DMS53 (cell line): ENCODE measurements at regions not wholly inside any gene's neighbourhood (a gene's known extent, or its start where the extent isn't known, plus 50 kb on each side); places are given as distances from the start of the nearest gene placed in this dataset.

ENCODE experiments used
- DNase-seq: peaks from one replicate; lab custom pipeline; 2025; lab: John Stamatoyannopoulos, UW

DNA sequence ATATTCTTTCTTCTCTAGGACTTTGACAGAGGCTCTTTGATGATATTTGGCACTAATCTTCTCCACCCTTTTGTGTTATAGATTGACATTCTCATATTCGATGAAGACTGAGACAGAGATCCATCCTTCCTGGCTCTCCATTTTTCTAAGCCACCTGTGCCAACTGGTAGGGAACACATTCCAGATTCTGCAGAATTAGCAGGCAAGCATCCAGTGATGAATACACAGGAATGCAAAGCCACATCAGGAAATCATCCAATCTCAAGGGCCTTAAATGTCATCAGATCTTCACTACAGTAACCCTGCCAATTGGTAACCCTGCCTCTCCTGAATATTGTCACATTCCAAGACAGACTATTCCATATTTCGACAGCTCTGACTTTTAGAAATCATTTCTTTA is 718.4 kb upstream of the API5 start:
- no peak for DNase-seq

DNA sequence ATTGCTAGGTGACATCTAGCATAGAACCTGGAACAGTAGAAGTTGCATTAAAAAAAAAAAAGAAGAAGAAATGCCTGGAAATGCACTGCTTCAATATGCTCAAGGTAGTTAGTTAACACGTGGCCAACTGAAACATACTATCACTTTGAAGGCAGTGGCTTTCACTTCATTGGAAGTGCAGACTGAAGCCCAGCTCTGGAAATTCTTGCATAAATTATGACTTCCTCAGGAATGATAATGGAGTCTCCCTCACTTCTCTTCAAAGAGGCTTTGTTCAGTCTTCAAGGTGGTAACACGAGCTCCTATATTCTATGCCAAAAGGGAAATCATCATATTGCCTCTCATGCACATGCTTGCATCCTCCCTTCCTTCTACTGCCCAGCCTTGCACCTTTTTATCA is 715.9 kb upstream of the API5 start:
- no peak for DNase-seq

- no peak for DNase-seq
Observed at GRCh38 chr11:42596576-42597145, 715.1 kb upstream of the API5 start.

- DNase-seq: no peak
Observed at GRCh38 chr11:42598341-42598740, 713.5 kb upstream of the API5 start.

- no peak for DNase-seq
Observed at GRCh38 chr11:42620796-42621195, 691.0 kb upstream of the API5 start.

GRCh38 chr11:42625757-42626665 is 685.8 kb upstream of the API5 start:
- no peak for DNase-seq

DNA sequence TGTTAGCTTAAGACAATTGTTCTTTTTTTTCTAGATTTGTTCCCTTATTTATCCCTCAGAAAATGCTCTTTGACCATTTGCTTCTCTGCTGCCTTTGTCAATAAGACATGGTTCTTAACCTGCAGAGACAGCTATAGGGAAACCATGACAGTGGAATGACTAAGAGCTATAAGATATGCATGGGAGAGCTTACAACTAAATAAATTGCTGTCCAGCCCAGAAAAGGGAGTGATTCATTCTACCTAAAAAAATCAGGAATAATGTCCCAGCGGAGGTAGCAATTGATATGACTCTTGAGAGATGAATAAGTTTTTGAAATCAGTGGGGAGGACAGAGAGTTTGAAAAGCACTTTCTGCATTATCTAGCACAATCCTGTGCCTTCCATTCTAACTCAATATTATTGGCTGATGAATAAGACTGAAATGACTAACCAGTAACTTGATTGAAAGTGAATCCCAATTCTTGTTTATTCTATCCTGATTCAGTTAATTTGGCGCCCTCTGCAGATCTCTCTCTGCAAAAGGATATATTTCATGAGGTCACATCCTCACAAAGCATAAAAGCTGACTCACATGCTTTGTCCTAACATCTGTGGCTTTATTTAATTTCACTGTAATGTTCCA is 680.5 kb upstream of the API5 start:
- DNase-seq: peak; percentile 78

GRCh38 chr11:42646959-42647358 is 664.8 kb upstream of the API5 start:
- DNase-seq: peak; percentile 52

DNA sequence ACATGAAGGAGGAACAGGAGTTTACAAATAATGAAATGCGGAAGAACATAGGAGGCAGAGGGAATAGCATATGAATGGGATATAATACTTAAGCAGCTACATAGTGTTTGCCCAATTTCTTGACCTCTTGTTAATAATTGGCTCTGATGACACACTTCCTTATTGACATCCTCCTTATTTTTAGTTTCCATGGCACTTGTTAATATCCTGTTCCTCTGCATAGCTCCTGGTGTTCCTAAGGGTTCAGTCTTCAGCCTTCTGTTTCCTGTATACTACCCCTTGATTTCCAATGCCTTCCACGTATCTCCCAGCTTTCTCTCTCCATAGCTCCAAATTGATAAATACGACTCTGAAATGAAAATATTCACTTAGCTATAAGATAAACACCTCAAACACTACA is 663.8 kb upstream of the API5 start:
- peak; percentile 79 for DNase-seq

GRCh38 chr11:42651621-42652020 is 660.2 kb upstream of the API5 start:
- peak; percentile 3 for DNase-seq

- no peak for DNase-seq
Observed at GRCh38 chr11:42657169-42657568, 654.6 kb upstream of the API5 start.

GRCh38 chr11:42661942-42662341 is 649.9 kb upstream of the API5 start:
- DNase-seq: no peak

GRCh38 chr11:42669248-42669976 is 642.4 kb upstream of the API5 start:
- DNase-seq: no peak

DNA sequence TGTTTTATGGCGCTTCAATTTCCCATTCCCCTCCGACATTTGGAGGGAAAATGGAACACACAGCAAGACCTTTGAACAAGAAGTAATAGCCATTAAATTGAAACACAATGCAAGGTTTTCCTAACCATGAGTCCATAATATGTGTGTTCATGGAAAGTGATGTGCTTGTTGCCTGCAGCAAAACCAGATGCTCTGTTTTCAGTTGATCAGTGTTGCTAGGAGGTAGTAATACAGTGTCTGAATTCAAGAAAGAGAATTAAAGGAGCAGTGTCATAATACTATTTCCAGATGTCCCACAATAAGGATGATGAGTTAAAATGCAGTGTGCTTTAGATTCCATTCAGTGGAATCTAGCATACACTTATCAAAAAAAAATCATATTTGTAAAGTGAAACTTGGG is 637.4 kb upstream of the API5 start:
- no peak for DNase-seq

DNA sequence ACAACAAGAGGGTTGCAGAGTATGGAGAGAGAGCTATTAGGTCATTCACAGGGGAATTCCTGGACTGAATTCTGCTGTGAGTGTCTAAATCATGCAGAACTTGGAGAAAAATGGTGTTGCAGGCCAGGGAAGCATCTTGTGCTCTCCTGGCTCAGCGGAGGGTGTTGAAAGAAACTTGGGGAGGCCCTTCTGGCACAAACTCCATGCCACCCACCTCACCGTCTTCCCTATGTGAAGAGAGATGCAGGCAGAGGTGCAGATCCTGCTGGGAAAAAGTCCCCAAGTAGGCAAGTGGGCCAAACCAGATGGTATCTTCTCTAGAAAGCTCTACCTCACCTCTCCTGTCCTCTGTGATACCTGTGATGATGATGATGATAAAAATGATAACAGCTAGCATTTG is 604.3 kb upstream of the API5 start:
- no peak for DNase-seq

DNA sequence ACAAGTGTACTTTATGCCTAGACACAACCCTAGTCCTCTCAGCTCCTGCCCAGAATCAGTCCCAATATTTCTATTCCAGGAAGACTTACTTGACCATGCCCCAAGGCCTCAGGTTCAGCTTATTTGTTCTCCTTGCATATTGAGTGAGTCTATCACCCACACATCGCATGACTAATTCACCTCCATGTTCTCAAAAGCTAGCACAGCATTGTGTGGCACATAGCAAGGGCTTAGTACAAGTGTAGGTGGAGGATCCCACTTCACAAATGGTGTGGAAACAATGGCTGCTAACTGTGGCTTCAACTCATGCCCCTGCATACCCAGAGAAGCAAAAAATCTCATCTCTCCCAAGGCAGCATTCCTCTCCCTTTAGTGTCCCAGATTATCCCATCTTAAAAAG is 602.6 kb upstream of the API5 start:
- DNase-seq: no peak

- no peak for DNase-seq
Observed at GRCh38 chr11:42713279-42713678, 598.5 kb upstream of the API5 start.

- DNase-seq: no peak
Observed at GRCh38 chr11:42713753-42714152, 598.0 kb upstream of the API5 start.

DNA sequence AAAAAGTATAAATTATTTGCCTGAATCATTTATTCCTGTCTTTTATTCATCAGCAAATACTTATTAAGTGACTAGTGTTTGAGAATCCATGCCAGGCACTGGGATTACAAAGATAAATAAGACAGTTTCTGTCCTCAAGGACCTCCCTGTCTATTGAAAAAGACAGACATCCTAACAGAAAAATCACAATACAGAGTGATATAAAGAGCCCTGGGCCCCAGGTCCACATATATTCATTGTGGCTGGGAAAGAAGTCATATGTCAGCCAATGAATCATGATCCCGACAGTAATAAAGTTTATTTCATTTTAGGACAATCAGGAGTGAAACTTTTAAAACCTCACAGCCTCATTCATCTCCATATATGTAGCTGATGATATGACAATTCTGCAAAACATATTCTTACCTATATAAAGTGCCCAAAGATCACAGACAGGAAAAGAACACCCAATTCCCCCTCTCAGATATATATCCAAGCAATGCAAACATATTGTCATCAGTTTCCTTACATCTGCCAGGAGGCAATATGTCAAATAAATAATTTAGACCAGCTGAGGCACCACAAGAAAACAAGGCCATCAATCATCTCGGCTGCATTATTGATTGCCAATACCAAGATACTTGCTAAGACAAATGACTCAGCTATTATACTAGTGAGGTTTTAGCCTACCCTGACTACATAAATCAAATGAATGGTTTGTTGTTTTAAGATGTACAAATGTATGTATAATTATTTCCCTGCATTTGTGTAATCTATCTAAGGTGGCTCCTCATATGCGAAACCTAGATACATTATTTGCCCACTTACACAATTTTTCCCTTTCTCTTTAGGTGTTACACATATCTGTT is 590.9 kb upstream of the API5 start:
- no peak for DNase-seq

DNA sequence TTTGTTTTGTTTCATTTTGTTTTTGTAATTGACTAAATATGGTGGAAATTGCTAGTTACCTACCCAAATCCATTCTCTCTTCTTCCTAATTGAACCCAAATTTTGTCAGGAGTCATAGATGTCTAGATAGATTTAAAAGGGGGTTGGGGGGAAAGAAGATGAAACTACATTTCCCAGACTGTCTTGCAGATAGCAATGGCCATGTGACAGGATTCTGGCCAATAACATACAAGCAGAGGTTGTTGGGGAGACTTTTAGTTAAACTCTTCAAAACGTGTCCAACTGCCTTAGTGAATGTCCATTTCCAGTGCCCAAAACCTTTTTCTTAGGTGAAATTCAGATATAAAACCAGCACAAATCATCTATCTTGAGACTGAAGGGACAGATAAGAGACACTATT is 583.9 kb upstream of the API5 start:
- DNase-seq: no peak

DNA sequence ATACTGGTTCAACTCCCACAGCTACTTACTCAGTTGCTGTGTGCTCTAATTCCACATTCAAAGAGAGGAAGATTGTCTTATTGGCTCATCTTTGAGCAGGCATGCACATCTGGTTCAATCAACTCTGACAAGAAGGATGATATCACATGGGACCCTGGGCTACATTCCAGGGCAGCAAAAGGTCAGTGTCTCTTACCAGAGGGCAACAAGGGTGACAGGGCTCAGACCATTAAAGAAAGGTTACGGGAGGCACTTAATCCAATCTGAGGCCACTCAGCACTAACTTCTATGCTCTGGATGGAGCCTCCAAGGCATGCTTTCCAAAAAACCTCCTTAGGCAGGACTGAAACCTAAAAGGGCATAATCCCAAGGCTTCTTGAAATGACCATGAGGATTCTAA is 549.4 kb upstream of the API5 start:
- DNase-seq: no peak

GRCh38 chr11:42764936-42765335 is 546.9 kb upstream of the API5 start:
- DNase-seq: no peak
